ENCODE measurements at regions not wholly inside any gene's neighbourhood (a gene's known extent, or its start where the extent isn't known, plus 50 kb on each side); places are given as distances from the start of the nearest gene placed in this dataset.

DNA sequence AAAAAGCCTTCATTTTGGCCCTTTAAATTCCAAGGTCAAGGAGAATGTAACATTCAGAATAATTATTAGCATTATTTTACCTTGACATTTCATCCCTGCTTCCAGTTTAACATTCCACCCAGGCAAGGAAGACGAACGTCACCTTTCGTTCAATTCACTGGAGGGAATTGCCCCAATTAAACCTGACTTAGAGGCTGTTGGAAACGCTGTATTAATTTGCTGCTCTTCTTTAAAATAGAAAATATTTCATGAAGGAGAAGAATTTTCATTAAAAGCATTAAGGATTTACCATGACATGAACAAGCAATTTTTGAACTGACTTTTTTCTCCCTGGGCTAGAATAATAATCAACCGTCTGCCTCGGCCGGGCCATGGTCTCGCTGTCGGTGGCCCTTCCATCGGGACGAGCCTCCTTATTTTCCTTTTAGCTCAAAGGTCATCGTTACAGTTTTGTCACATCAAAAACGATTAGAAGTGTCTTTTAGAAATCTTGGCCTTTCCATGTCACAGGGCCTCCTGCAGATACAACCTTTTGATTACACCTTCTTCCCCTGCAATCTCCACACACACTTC lies 282.9 kb upstream of the SOX4 start:
- no peak for TF ChIP-seq CTCF (IDR thresholded peaks at IDR 0.05)
- TF ChIP-seq POLR2A (IDR thresholded peaks at IDR 0.05), result no peak

Measured in body of pancreas (tissue), 4 donors.